Activated CD8-positive, alpha-beta memory T cell treated with anti-CD3 and anti-CD28 coated beads for 48 hours (primary cell): ENCODE measurements at regions not wholly inside any gene's neighbourhood (a gene's known extent, or its start where the extent isn't known, plus 50 kb on each side); places are given as distances from the start of the nearest gene placed in this dataset.

Source experiments
- DNase-seq, 3 experiments: peaks; one replicate each; pipeline ENCODE4 v3.0.0-alpha.2; 2020; ENCODE audit warnings: low read depth in 2 of 3, low spot score in 2 of 3

GRCh38 chr17:77361986-77362620 is 221.3 kb downstream of the SEC14L1 start:
- no peak for DNase-seq

GRCh38 chr17:77363821-77364361 is 223.1 kb downstream of the SEC14L1 start:
- no peak for DNase-seq

GRCh38 chr17:77364381-77364911 is 223.7 kb downstream of the SEC14L1 start:
- no peak for DNase-seq

- no peak for DNase-seq
Observed at GRCh38 chr17:77364941-77365583, 224.3 kb downstream of the SEC14L1 start.

GRCh38 chr17:77365584-77366186 is 224.9 kb downstream of the SEC14L1 start:
- DNase-seq = no peak

GRCh38 chr17:77366206-77366557 is 225.4 kb downstream of the SEC14L1 start:
- DNase-seq = no peak

- DNase-seq = no peak
Observed at GRCh38 chr17:77366558-77367245, 225.9 kb downstream of the SEC14L1 start.

GRCh38 chr17:77369544-77369971 is 228.8 kb downstream of the SEC14L1 start:
- no peak for DNase-seq

GRCh38 chr17:77370586-77370985 is 229.8 kb downstream of the SEC14L1 start:
- DNase-seq = no peak

- DNase-seq = no peak
Observed at GRCh38 chr17:77371117-77371887, 230.5 kb downstream of the SEC14L1 start.

GRCh38 chr17:77371888-77372443 is 231.2 kb downstream of the SEC14L1 start:
- DNase-seq = no peak

- DNase-seq = no peak
Observed at GRCh38 chr17:77372444-77373298, 231.9 kb downstream of the SEC14L1 start.

- DNase-seq = no peak
Observed at GRCh38 chr17:77373299-77374169, 232.8 kb downstream of the SEC14L1 start.

GRCh38 chr17:77374170-77374936 is 233.6 kb downstream of the SEC14L1 start:
- peak in 2 of 3 experiments; percentile 49 to 50 for DNase-seq

- DNase-seq = no peak
Observed at GRCh38 chr17:77375108-77375916, 234.5 kb downstream of the SEC14L1 start.

GRCh38 chr17:77375917-77376651 is 235.3 kb downstream of the SEC14L1 start:
- DNase-seq = peak in 1 of 3 experiments; percentile 52
